ENCODE measurements at regions not wholly inside any gene's neighbourhood (a gene's known extent, or its start where the extent isn't known, plus 50 kb on each side); places are given as distances from the start of the nearest gene placed in this dataset.
"Not testable (repeated sequence)": the region's sequence is repeated elsewhere in the genome, so short reads cannot be mapped to it uniquely, and the experiment has no call there.

- DNase-seq (ENCODE audit: low spot score) = peak; percentile 56
These were observed 70.0 kb upstream of the ATP5MC3 start for GRCh38 chr2:175251425-175252041.

GRCh38 chr2:175247159-175247558, 65.6 kb upstream of the ATP5MC3 start:
- DNase-seq (ENCODE audit: low spot score) = no peak

GRCh38 chr2:175244697-175245096, 63.2 kb upstream of the ATP5MC3 start:
- no peak for DNase-seq (ENCODE audit: low spot score)

GRCh38 chr2:175241691-175242090, 60.2 kb upstream of the ATP5MC3 start:
- DNase-seq (ENCODE audit: low spot score) = no peak

- DNase-seq (ENCODE audit: low spot score) = not testable (repeated sequence)
These were observed 58.5 kb upstream of the ATP5MC3 start for GRCh38 chr2:175240033-175240432.

GRCh38 chr2:175236930-175237329, 55.4 kb upstream of the ATP5MC3 start:
- no peak for DNase-seq (ENCODE audit: low spot score)

- no peak for DNase-seq (ENCODE audit: low spot score)
These were observed 53.1 kb upstream of the ATP5MC3 start for GRCh38 chr2:175234650-175235049.

- no peak for DNase-seq (ENCODE audit: low spot score)
These were observed 52.6 kb upstream of the ATP5MC3 start for GRCh38 chr2:175234153-175234552.

GRCh38 chr2:175233135-175233719, 51.7 kb upstream of the ATP5MC3 start:
- DNase-seq (ENCODE audit: low spot score) = no peak
